ENCODE measurements at regions not wholly inside any gene's neighbourhood (a gene's known extent, or its start where the extent isn't known, plus 50 kb on each side); places are given as distances from the start of the nearest gene placed in this dataset.

DNA sequence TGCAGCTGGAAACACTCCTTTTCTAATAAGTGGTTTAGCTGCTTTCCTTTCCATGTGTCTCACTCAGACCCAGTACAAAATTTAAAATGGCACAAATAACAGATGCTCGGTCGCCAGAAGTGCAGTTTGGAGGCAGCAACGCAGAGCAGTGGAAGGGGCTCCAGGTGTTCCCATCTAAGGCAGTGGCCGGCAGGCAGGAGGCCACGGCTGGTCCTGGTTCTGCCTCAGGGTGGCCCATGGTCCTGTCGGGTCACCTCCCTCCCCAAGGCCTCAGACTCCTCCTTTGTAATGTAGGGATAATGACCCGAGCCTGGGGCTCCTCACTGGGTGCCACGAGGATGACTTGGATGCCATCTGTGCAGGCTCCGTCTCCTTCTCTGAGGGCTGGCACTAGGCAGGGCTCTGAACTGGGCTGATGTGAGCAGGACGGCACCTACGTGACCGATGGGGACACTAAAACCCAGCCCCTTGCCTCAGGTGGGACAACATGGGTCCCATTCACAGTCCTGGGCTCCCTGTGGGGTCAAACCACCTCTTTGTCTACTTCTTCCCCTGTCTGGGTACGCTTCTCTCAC lies 80.9 kb upstream of the SLC66A3 start:
- TF ChIP-seq POLR2A (IDR thresholded peaks at IDR 0.05) (no peak), CTCF (IDR thresholded peaks at IDR 0.05) (no peak)

Data from gastroesophageal sphincter (tissue), 3 donors.